ENCODE measurements at regions not wholly inside any gene's neighbourhood (a gene's known extent, or its start where the extent isn't known, plus 50 kb on each side); places are given as distances from the start of the nearest gene placed in this dataset.

- TF ChIP-seq, protein P1, sequence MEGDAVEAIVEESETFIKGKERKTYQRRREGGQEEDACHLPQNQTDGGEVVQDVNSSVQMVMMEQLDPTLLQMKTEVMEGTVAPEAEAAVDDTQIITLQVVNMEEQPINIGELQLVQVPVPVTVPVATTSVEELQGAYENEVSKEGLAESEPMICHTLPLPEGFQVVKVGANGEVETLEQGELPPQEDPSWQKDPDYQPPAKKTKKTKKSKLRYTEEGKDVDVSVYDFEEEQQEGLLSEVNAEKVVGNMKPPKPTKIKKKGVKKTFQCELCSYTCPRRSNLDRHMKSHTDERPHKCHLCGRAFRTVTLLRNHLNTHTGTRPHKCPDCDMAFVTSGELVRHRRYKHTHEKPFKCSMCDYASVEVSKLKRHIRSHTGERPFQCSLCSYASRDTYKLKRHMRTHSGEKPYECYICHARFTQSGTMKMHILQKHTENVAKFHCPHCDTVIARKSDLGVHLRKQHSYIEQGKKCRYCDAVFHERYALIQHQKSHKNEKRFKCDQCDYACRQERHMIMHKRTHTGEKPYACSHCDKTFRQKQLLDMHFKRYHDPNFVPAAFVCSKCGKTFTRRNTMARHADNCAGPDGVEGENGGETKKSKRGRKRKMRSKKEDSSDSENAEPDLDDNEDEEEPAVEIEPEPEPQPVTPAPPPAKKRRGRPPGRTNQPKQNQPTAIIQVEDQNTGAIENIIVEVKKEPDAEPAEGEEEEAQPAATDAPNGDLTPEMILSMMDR (IDR thresholded peaks at IDR 0.05), result no peak
- TF ChIP-seq EP300 (IDR thresholded peaks at IDR 0.05) (no peak), POLR2A (IDR thresholded peaks at IDR 0.05) (no peak), POLR2AphosphoS5 (IDR thresholded peaks at IDR 0.05) (no peak)
- Histone ChIP-seq H3K4me3 (no peak overlapping the region), H3K27ac (no peak overlapping the region), H3K9me3 (no peaks in the 10 kb centered on the region), H3K27me3 (no peaks in the 10 kb centered on the region), H3K36me3 (no peaks in the 10 kb centered on the region), H3K4me1 (no peaks in the 10 kb centered on the region)
- DNase-seq (ENCODE audit: low spot score in 2 of 2), result no peak
- WGBS, result 86% methylated on average over 6 of the region's 6 CpGs
Measured at GRCh38 chr2:11920993-11921583, 174.7 kb downstream of the LPIN1 start.

- Histone ChIP-seq H3K27me3 (no peaks in the 10 kb centered on the region), H3K27ac (no peak overlapping the region), H3K4me3 (no peak overlapping the region), H3K36me3 (no peaks in the 10 kb centered on the region), H3K4me1 (no peaks in the 10 kb centered on the region), H3K9me3 (no peaks in the 10 kb centered on the region)
- WGBS, result 53% methylated on average over 4 of the region's 4 CpGs
- TF ChIP-seq POLR2AphosphoS5 (IDR thresholded peaks at IDR 0.05) (no peak), EP300 (IDR thresholded peaks at IDR 0.05) (no peak), POLR2A (IDR thresholded peaks at IDR 0.05) (no peak)
- TF ChIP-seq, protein P1 (IDR thresholded peaks at IDR 0.05), result no peak
- DNase-seq (ENCODE audit: low spot score in 2 of 2), result no peak
Measured at GRCh38 chr2:11922294-11922693, 175.9 kb downstream of the LPIN1 start.

GRCh38 chr2:11923935-11924334 is 177.5 kb downstream of the LPIN1 start:
- Histone ChIP-seq H3K9me3 (no peaks in the 10 kb centered on the region), H3K27me3 (no peaks in the 10 kb centered on the region), H3K36me3 (no peaks in the 10 kb centered on the region), H3K4me3 (no peak overlapping the region), H3K4me1 (no peaks in the 10 kb centered on the region), H3K27ac (no peak overlapping the region)
- WGBS, result 63% methylated on average over 5 of the region's 5 CpGs
- no peak for DNase-seq (ENCODE audit: low spot score in 2 of 2)
- TF ChIP-seq, protein P1 (IDR thresholded peaks at IDR 0.05), result no peak
- TF ChIP-seq POLR2AphosphoS5 (IDR thresholded peaks at IDR 0.05), result no peak

- TF ChIP-seq POLR2A (IDR thresholded peaks at IDR 0.05) (no peak), EP300 (IDR thresholded peaks at IDR 0.05) (no peak), POLR2AphosphoS5 (IDR thresholded peaks at IDR 0.05) (no peak)
- TF ChIP-seq, protein P1 (IDR thresholded peaks at IDR 0.05), result no peak
- H3K27me3 ChIP-seq, result no peaks in the 10 kb centered on the region
- 83% methylated on average over 11 of the region's 11 CpGs for WGBS
- H3K36me3 ChIP-seq, result no peaks in the 10 kb centered on the region
- H3K9me3 ChIP-seq, result no peaks in the 10 kb centered on the region
- H3K4me1 ChIP-seq, result no peaks in the 10 kb centered on the region
- H3K4me3 ChIP-seq, result no peak overlapping the region
- H3K27ac ChIP-seq, result no peak overlapping the region
- DNase-seq (ENCODE audit: low spot score in 2 of 2), result no peak
Measured at GRCh38 chr2:11925295-11926066, 179.0 kb downstream of the LPIN1 start.

GRCh38 chr2:11930211-11930761 is 183.9 kb downstream of the LPIN1 start:
- TF ChIP-seq POLR2AphosphoS5 (IDR thresholded peaks at IDR 0.05) (no peak), POLR2A (IDR thresholded peaks at IDR 0.05) (no peak)
- TF ChIP-seq, protein P1 (IDR thresholded peaks at IDR 0.05), result no peak
- Histone ChIP-seq H3K36me3 (no peaks in the 10 kb centered on the region), H3K4me1 (no peaks in the 10 kb centered on the region), H3K9me3 (no peaks in the 10 kb centered on the region), H3K27me3 (no peaks in the 10 kb centered on the region), H3K27ac (no peak overlapping the region), H3K4me3 (no peak overlapping the region)
- WGBS, result 75% methylated on average over 11 of the region's 11 CpGs
- no peak for DNase-seq (ENCODE audit: low spot score in 2 of 2)

All from suprapubic skin (tissue), 4 donors.